NT2/D1 (cell line): ENCODE measurements at regions not wholly inside any gene's neighbourhood (a gene's known extent, or its start where the extent isn't known, plus 50 kb on each side); places are given as distances from the start of the nearest gene placed in this dataset.

Experiments used
- SUZ12 ChIP-seq: IDR thresholded peaks from 2 replicates; pipeline ENCODE4 v1.6.1; 2011; ENCODE audit not compliant: insufficient read length, insufficient read depth; ENCODE audit errors: extremely low read depth
- YY1 ChIP-seq: IDR thresholded peaks from 2 replicates; pipeline ENCODE4 v1.6.1; 2011; ENCODE audit not compliant: insufficient read length, insufficient read depth
- ZNF274 ChIP-seq: IDR thresholded peaks from 2 replicates; pipeline ENCODE4 v1.6.1; 2011; ENCODE audit warnings: mild to moderate bottlenecking, low read depth, low read length

DNA sequence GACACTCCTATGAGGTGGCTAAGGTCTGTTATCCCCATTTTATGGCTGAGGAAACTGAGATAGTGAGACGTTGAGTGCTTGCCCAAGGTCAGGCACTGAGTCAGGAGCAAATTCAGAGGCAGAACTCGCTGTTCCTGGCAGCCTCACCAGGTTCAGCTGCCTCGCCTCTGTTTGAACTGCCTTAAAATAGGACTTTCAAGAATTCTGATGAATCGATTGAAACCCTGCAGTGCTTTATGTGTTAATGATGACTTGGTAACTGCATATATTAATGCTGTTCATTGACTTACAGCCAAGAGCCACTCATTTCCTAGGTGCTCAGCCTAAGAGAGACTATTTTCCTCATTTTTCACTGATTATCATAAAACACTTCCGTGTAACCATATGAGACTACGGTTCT is 79.5 kb upstream of the BHLHE40 start:
- TF ChIP-seq YY1 (no peak), SUZ12 (no peak), ZNF274 (no peak)
